ENCODE measurements at regions not wholly inside any gene's neighbourhood (a gene's known extent, or its start where the extent isn't known, plus 50 kb on each side); places are given as distances from the start of the nearest gene placed in this dataset.

- TF ChIP-seq CTCF (IDR thresholded peaks at IDR 0.05; ENCODE audit: poor library complexity) (no peak), EZH2 (IDR thresholded peaks at IDR 0.05; ENCODE audit: borderline replicate concordance) (no peak), EZH2phosphoT487 (IDR thresholded peaks at IDR 0.05; ENCODE audit: low read depth, severe bottlenecking, unreplicated experiment) (no peak)
Measured at GRCh38 chr1:8113262-8114220, 87.4 kb upstream of the ERRFI1 start.

All from hepatocyte (in vitro differentiated cells).